ENCODE measurements at regions not wholly inside any gene's neighbourhood (a gene's known extent, or its start where the extent isn't known, plus 50 kb on each side); places are given as distances from the start of the nearest gene placed in this dataset.

DNA sequence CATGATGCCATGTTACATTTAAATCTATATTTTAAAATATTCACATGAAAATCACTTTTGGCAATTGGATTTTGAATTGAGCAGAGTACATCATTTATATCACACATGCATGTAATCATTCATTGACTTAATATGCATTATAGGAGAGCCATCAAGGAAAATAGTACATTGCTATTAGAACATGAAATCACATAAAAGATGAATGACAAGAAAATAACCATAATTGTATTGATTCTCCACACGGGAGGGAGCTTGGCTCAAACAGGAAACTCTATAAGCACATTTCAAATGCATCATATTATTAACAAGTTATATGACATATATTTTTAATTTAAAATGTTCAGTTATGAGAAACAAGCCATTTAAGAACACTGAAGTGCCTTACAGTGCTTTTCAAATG, 208.6 kb upstream of the PRR20A start (continued):
- TF ChIP-seq ZNF639 (tag by site-specific recombination; IDR thresholded peaks at IDR 0.05), result no peak
- TF ChIP-seq ZBTB1 (tag by site-specific recombination; IDR thresholded peaks at IDR 0.05), result no peak
- TF ChIP-seq ZNF302 (tag by site-specific recombination; IDR thresholded peaks at IDR 0.05; ENCODE audit: low read depth), result no peak
- no peak for TF ChIP-seq ZNF423 (tag by site-specific recombination; IDR thresholded peaks at IDR 0.05)
- TF ChIP-seq ZNF248 (tag by site-specific recombination; IDR thresholded peaks at IDR 0.05), result no peak
- TF ChIP-seq, protein P1, sequence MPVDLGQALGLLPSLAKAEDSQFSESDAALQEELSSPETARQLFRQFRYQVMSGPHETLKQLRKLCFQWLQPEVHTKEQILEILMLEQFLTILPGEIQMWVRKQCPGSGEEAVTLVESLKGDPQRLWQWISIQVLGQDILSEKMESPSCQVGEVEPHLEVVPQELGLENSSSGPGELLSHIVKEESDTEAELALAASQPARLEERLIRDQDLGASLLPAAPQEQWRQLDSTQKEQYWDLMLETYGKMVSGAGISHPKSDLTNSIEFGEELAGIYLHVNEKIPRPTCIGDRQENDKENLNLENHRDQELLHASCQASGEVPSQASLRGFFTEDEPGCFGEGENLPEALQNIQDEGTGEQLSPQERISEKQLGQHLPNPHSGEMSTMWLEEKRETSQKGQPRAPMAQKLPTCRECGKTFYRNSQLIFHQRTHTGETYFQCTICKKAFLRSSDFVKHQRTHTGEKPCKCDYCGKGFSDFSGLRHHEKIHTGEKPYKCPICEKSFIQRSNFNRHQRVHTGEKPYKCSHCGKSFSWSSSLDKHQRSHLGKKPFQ (tag by site-specific recombination; IDR thresholded peaks at IDR 0.05), result no peak
- no peak for TF ChIP-seq ZNF169 (tag by site-specific recombination; IDR thresholded peaks at IDR 0.05)
- no peak for TF ChIP-seq ZNF140 (tag by site-specific recombination; IDR thresholded peaks at IDR 0.05)
- no peak for TF ChIP-seq ZNF2 (tag by site-specific recombination; IDR thresholded peaks at IDR 0.05)

DNA sequence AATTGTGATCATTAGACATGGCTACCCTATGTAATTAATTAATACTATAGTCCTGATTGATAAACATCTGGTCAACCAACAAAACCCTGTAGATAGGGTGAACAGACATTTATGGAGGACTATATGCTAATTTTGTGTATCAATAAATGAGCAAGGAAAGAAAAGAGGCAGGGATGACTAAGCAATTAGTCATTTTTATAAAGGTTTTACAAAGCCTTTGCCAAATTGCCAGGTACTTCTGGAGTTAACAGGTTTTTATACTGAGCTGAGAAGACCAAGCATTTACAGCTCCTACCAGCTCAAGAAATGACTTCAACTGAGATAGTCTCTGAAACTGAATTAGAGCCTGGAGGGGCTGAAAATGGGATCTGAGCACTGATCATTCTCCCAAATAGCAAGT, 186.8 kb upstream of the PRR20A start:
- no peak overlapping the region for H3K27ac ChIP-seq (ENCODE audit: extremely low read depth, low read depth, low read length)
- H3K36me3 ChIP-seq (ENCODE audit: control insufficient read depth in 2 of 2, insufficient read depth in 1 of 2, low read length in 2 of 2), result no peaks in the 10 kb centered on the region
- TF ChIP-seq ZNF624 (tag by site-specific recombination; IDR thresholded peaks at IDR 0.05) (no peak), ZNF302 (tag by site-specific recombination; IDR thresholded peaks at IDR 0.05; ENCODE audit: low read depth) (no peak), ZSCAN30 (tag by site-specific recombination; IDR thresholded peaks at IDR 0.05) (no peak), FEZF1 (tag by site-specific recombination; IDR thresholded peaks at IDR 0.05) (no peak), ZNF501 (tag by site-specific recombination; IDR thresholded peaks at IDR 0.05) (no peak), ZNF433 (tag by site-specific recombination; IDR thresholded peaks at IDR 0.05; ENCODE audit: low read depth) (no peak), ZBTB17 (tag by site-specific recombination; IDR thresholded peaks at IDR 0.05) (no peak), MZF1 (tag by site-specific recombination; IDR thresholded peaks at IDR 0.05; ENCODE audit: borderline replicate concordance) (no peak), ZNF654 (tag by site-specific recombination; IDR thresholded peaks at IDR 0.05; ENCODE audit: low read depth) (no peak), ZNF639 (tag by site-specific recombination; IDR thresholded peaks at IDR 0.05) (no peak), ZNF510 (tag by site-specific recombination; IDR thresholded peaks at IDR 0.05; ENCODE audit: insufficient replicate concordance) (no peak), ZSCAN16 (tag by site-specific recombination; IDR thresholded peaks at IDR 0.05) (no peak), ZNF549 (tag by site-specific recombination; IDR thresholded peaks at IDR 0.05) (no peak), MEIS1 (CRISPR knock-in tag; IDR thresholded peaks at IDR 0.05; ENCODE audit: borderline replicate concordance) (no peak), ZNF660 (tag by site-specific recombination; IDR thresholded peaks at IDR 0.05) (no peak), ZNF148 (tag by site-specific recombination; IDR thresholded peaks at IDR 0.05; ENCODE audit: borderline replicate concordance) (no peak), ZNF404 (tag by site-specific recombination; IDR thresholded peaks at IDR 0.05) (no peak)
- TF ChIP-seq, protein P2, sequence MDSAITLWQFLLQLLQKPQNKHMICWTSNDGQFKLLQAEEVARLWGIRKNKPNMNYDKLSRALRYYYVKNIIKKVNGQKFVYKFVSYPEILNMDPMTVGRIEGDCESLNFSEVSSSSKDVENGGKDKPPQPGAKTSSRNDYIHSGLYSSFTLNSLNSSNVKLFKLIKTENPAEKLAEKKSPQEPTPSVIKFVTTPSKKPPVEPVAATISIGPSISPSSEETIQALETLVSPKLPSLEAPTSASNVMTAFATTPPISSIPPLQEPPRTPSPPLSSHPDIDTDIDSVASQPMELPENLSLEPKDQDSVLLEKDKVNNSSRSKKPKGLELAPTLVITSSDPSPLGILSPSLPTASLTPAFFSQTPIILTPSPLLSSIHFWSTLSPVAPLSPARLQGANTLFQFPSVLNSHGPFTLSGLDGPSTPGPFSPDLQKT (IDR thresholded peaks at IDR 0.05; ENCODE audit: borderline replicate concordance, low read depth, low read length), result no peak
- POLR2A ChIA-PET, result no interaction called here
- H3K9me3 ChIP-seq (ENCODE audit: control insufficient read depth, insufficient read depth, low read depth, low read length), result no peaks in the 10 kb centered on the region
- H3K4me3 ChIP-seq (ENCODE audit: low read depth, low read length), result no peak overlapping the region
- CTCF ChIA-PET, result no interaction called here
- no peaks in the 10 kb centered on the region for H3K4me1 ChIP-seq (ENCODE audit: control insufficient read depth, insufficient read depth, low read length)
